HepG2 (cell line): ENCODE measurements at regions not wholly inside any gene's neighbourhood (a gene's known extent, or its start where the extent isn't known, plus 50 kb on each side); places are given as distances from the start of the nearest gene placed in this dataset.
"Not testable (repeated sequence)": the region's sequence is repeated elsewhere in the genome, so short reads cannot be mapped to it uniquely, and the experiment has no call there.

Source experiments
- ATAC-seq: fragments of 200-7000 bp; cut with Tn5 transposase; 3 replicates; pipeline ENCODE4 v1.9.1; 2020; ENCODE audit warnings: mild to moderate bottlenecking, moderate library complexity
- BruUV-seq: library from RNA; stranded (reverse); fragments of 400-500 nt; replicated peaks from 2 replicates; lab custom pipeline; 2021; lab: Mats Ljungman, UMichigan
- CTCF ChIA-PET: fragments of 300-600 bp; formaldehyde crosslinking; extraction: SDS; loops from one replicate; lab custom pipeline; 2021; ENCODE audit warnings: low total read pairs, inconsistent platforms, low intra/inter-chr PET ratio; lab: Yijun Ruan, JAX
- POLR2A ChIA-PET: fragments of 350-600 bp; sonication (Branson Sonifier 250); formaldehyde crosslinking; loops from one replicate; lab custom pipeline; 2020; ENCODE audit warnings: antibody characterized with exemption, inconsistent platforms; lab: Yijun Ruan, JAX
- DNase-seq: peaks from one replicate; pipeline ENCODE4 v3.0.0-alpha.2; 2015; ENCODE audit warnings: low spot score
- FAIRE-seq: peaks from 3 replicates; lab custom pipeline; 2011; peaks lifted over from hg19 to GRCh38; lab: Jason Lieb, UNC
- H2AFZ ChIP-seq: one replicate; pipeline ENCODE4 v1.6.1; 2011; ENCODE audit warnings: low read length, inconsistent platforms
- H3K27ac ChIP-seq: fragments of 300-600 bp; 3 replicates; pipeline ENCODE4 v1.8.0; 2011; ENCODE audit warnings: mixed run types, mild to moderate bottlenecking, mixed read lengths, low read length, inconsistent platforms; ENCODE audit not compliant: insufficient read depth; ENCODE audit errors: extremely low read length
- H3K27me3 ChIP-seq, 2 experiments: fragments of 200-600 bp in 1 of 2; 2 replicates in 1 of 2; 3 replicates in 1 of 2; pipeline versions ENCODE4 v1.6.0 to v1.8.0; 2011; ENCODE audit warnings: low read length in 2 of 2, mild to moderate bottlenecking in 2 of 2, moderate library complexity in 2 of 2, inconsistent platforms in 1 of 2; ENCODE audit not compliant: insufficient read depth in 2 of 2, control insufficient read depth in 1 of 2
- H3K36me3 ChIP-seq, 2 experiments: fragments of 200-600 bp in 1 of 2; replicated peaks in 1 of 2; 2 replicates in 1 of 2; 3 replicates in 1 of 2; pipeline versions ENCODE4 v1.5.1 to v1.8.0; 2011; ENCODE audit warnings: low read length in 2 of 2, inconsistent platforms in 1 of 2; ENCODE audit not compliant: insufficient read depth in 2 of 2, control insufficient read depth in 1 of 2
- H3K4me1 ChIP-seq: 2 replicates; pipeline ENCODE4 v1.5.1; 2012; ENCODE audit warnings: low read length, inconsistent platforms; ENCODE audit not compliant: insufficient read depth
- H3K4me2 ChIP-seq: 2 replicates; pipeline ENCODE4 v1.6.0; 2011; ENCODE audit warnings: low read depth, low read length, inconsistent platforms
- H3K4me3 ChIP-seq, 3 experiments: fragments of 200-600 bp in 1 of 3; sonication (generic), shearing (Covaris generic) in 1 of 3; replicated peaks in 1 of 3; 2 replicates each; pipeline ENCODE4 v1.5.1; 2011 to 2016; ENCODE audit warnings: low read length in 3 of 3, inconsistent platforms in 2 of 3, low read depth in 2 of 3, mild to moderate bottlenecking in 2 of 3, control low read depth in 1 of 3, mixed read lengths in 1 of 3; ENCODE audit not compliant: insufficient read depth in 1 of 3
- H3K79me2 ChIP-seq: one replicate; pipeline ENCODE4 v1.6.1; 2011; ENCODE audit warnings: low read length, inconsistent platforms; ENCODE audit not compliant: insufficient read depth
- H3K9ac ChIP-seq: 2 replicates; pipeline ENCODE4 v1.6.0; 2011; ENCODE audit warnings: mild to moderate bottlenecking, low read depth, low read length, inconsistent platforms; ENCODE audit not compliant: insufficient read depth
- H3K9me3 ChIP-seq: 2 replicates; pipeline ENCODE4 v1.5.1; 2012; ENCODE audit warnings: mild to moderate bottlenecking, low read length
- H4K20me1 ChIP-seq: 2 replicates; pipeline ENCODE4 v1.6.0; 2011; ENCODE audit warnings: inconsistent platforms, mild to moderate bottlenecking, low read length, moderate library complexity; ENCODE audit not compliant: insufficient read depth
- ATF2 ChIP-seq: sonication (generic); formaldehyde crosslinking; IDR thresholded peaks from 2 replicates; pipeline ENCODE4 v1.4.0; 2020; ENCODE audit warnings: missing genetic modification reagents
- BHLHE40 ChIP-seq: IDR thresholded peaks from 2 replicates; pipeline ENCODE4 v1.6.1; 2011; ENCODE audit warnings: low read length, improper control_type of control experiment
- CEBPB ChIP-seq: IDR thresholded peaks from 2 replicates; pipeline ENCODE4 v1.6.1; 2011; ENCODE audit warnings: low read depth, low read length, improper control_type of control experiment, borderline replicate concordance
- CEBPG ChIP-seq: IDR thresholded peaks from 2 replicates; pipeline ENCODE4 v1.6.1; 2016
- JUND ChIP-seq: sonication (generic); formaldehyde crosslinking; IDR thresholded peaks from 2 replicates; pipeline ENCODE4 v1.8.0; 2022; ENCODE audit warnings: mild to moderate bottlenecking, missing genetic modification reagents
- PITX1 ChIP-seq: sonication (generic); formaldehyde crosslinking; IDR thresholded peaks from 2 replicates; pipeline ENCODE4 v1.5.1; 2020; ENCODE audit warnings: mild to moderate bottlenecking, missing genetic modification reagents
- YEATS2 ChIP-seq: sonication (generic); formaldehyde crosslinking; IDR thresholded peaks from 2 replicates; pipeline ENCODE4 v1.4.0; 2020; ENCODE audit warnings: missing genetic modification reagents, borderline replicate concordance
- ZNF12 ChIP-seq: sonication (generic); formaldehyde crosslinking; IDR thresholded peaks from 2 replicates; pipeline ENCODE4 v1.5.0; 2020; ENCODE audit warnings: missing genetic modification reagents
- ZNF530 ChIP-seq: sonication (generic); formaldehyde crosslinking; IDR thresholded peaks from 2 replicates; pipeline ENCODE4 v1.5.0; 2020; ENCODE audit warnings: low read depth, mild to moderate bottlenecking, missing genetic modification reagents
- ZNF616 ChIP-seq: sonication (generic); formaldehyde crosslinking; IDR thresholded peaks from 2 replicates; pipeline ENCODE4 v1.5.0; 2020; ENCODE audit warnings: low read depth, mild to moderate bottlenecking, missing genetic modification reagents
- ZNF761 ChIP-seq: sonication (generic); formaldehyde crosslinking; conservative IDR thresholded peaks from 2 replicates; pipeline ENCODE4 v1.4.0; 2020; ENCODE audit warnings: mild to moderate bottlenecking, missing genetic modification reagents
- WGBS: methylation state at CpG from one replicate; pipeline ENCODE4 v1.1.6; 2017; ENCODE audit warnings: low lambda C conversion rate; 5-methylcytosine and 5-hydroxymethylcytosine counted together
- in situ Hi-C: cut with HindIII; loops from 2 replicates; pipeline ENCODE4 v1.10.0; 2017; ENCODE audit warnings: low pct_unique_long_range_greater_than_20kb; ENCODE audit not compliant: extremely low pct_ligation_motif_present
- intact Hi-C: fragments of 100-400 bp; cut with micrococcal nuclease; formaldehyde crosslinking; loops from one replicate; pipeline ENCODE4 v1.10.0; 2022; ENCODE audit not compliant: unreplicated experiment
- TF ChIP-seq, protein P1 (sequence below), 2 experiments: fragments of 450-650 bp in 1 of 2; sonication (generic) in 1 of 2; formaldehyde crosslinking; IDR thresholded peaks; 2 replicates each; pipeline versions ENCODE4 v1.5.0 to v1.8.0; 2020 to 2022; ENCODE audit warnings: mild to moderate bottlenecking in 1 of 2, missing genetic modification reagents in 1 of 2
- TF ChIP-seq, protein P2 (sequence below): sonication (generic); formaldehyde crosslinking; IDR thresholded peaks from 2 replicates; pipeline ENCODE4 v1.8.1; 2023; ENCODE audit warnings: mild to moderate bottlenecking, missing genetic modification reagents
- TF ChIP-seq, protein P3 (sequence below): sonication (generic); formaldehyde crosslinking; IDR thresholded peaks from 2 replicates; pipeline ENCODE4 v1.4.0; 2020; ENCODE audit warnings: mild to moderate bottlenecking, missing genetic modification reagents

- ATAC-seq, FAIRE-seq, intact Hi-C loops, CTCF ChIA-PET, H3K36me3 ChIP-seq, in situ Hi-C loops, H3K27me3 ChIP-seq, H3K4me2 ChIP-seq, H2AFZ ChIP-seq, H4K20me1 ChIP-seq, BruUV-seq, H3K27ac ChIP-seq, H3K9me3 ChIP-seq, DNase-seq, H3K4me3 ChIP-seq, H3K9ac ChIP-seq, H3K79me2 ChIP-seq: not testable (repeated sequence)
- peaks cover 16% of the 10 kb centered on the region for H3K4me1 ChIP-seq
- 85% methylated on average over 10 of the region's 10 CpGs for WGBS
- POLR2A ChIA-PET, result interaction anchor here (0.9 kb wide), 1 partner anchor 10 kb away, joined by 3 read pairs; no protein-coding TSS in a partner anchor
- TF ChIP-seq CEBPG, result 0 out of 2 replicates have a peak, but pooled peaks have one; percentile 26
- TF ChIP-seq, protein P1, sequence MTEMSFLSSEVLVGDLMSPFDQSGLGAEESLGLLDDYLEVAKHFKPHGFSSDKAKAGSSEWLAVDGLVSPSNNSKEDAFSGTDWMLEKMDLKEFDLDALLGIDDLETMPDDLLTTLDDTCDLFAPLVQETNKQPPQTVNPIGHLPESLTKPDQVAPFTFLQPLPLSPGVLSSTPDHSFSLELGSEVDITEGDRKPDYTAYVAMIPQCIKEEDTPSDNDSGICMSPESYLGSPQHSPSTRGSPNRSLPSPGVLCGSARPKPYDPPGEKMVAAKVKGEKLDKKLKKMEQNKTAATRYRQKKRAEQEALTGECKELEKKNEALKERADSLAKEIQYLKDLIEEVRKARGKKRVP (CRISPR knock-in tag; IDR thresholded peaks at IDR 0.05), result peak in 1 of 2 experiments; percentile 24; a peak in 1 of 4 replicates
- TF ChIP-seq CEBPB, result peak; percentile 20; the same call in 1 of the 2 replicates
Measured at GRCh38 chr2:186182366-186182765, 303.7 kb upstream of the ZC3H15 start.

DNA sequence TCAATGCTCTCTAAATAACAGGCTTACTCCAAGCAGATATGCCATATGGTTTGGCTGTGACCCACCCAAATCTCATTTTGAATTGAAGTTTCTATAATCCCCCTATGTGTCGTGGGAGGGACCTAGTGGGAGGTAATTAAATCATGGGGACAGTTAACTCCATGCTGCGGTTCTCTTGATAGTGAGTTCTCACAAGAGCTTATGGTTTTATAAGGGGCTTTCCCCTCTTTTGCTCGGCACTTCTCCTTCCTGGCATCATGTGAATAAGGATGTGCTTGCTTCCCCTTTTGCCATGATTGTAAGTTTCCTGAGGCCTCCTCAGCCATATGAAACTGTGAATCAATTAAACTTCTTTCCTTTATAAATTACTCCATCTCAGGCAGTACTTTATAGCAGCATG is 302.7 kb upstream of the ZC3H15 start:
- WGBS, result 73% methylated on average over 3 of the region's 3 CpGs
- Histone ChIP-seq H3K9ac (no peak overlapping the region), H3K27me3 (no peaks in the 10 kb centered on the region), H3K36me3 (no peaks in the 10 kb centered on the region), H3K79me2 (no peaks in the 10 kb centered on the region), H3K4me1 (peaks cover 16% of the 10 kb centered on the region), H3K27ac (no peak overlapping the region), H3K4me2 (no peak overlapping the region), H3K4me3 (no peak overlapping the region), H2AFZ (no peak overlapping the region), H4K20me1 (no peaks in the 10 kb centered on the region), H3K9me3 (no peaks in the 10 kb centered on the region)
- in situ Hi-C loops, result no loop called here
- intact Hi-C loops, result no loop called here
- ChIA-PET POLR2A (no interaction called here), CTCF (no interaction called here)
- TF ChIP-seq ATF2 (no peak), PITX1 (CRISPR knock-in tag) (no peak), ZNF616 (CRISPR knock-in tag) (no peak), ZNF12 (CRISPR knock-in tag) (no peak), BHLHE40 (no peak), JUND (CRISPR knock-in tag) (no peak), ZNF761 (CRISPR knock-in tag) (no peak), YEATS2 (CRISPR knock-in tag) (no peak), ZNF530 (CRISPR knock-in tag) (no peak)
- TF ChIP-seq, protein P2, sequence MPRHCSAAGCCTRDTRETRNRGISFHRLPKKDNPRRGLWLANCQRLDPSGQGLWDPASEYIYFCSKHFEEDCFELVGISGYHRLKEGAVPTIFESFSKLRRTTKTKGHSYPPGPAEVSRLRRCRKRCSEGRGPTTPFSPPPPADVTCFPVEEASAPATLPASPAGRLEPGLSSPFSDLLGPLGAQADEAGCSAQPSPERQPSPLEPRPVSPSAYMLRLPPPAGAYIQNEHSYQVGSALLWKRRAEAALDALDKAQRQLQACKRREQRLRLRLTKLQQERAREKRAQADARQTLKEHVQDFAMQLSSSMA (CRISPR knock-in tag), result no peak
- TF ChIP-seq, protein P3, sequence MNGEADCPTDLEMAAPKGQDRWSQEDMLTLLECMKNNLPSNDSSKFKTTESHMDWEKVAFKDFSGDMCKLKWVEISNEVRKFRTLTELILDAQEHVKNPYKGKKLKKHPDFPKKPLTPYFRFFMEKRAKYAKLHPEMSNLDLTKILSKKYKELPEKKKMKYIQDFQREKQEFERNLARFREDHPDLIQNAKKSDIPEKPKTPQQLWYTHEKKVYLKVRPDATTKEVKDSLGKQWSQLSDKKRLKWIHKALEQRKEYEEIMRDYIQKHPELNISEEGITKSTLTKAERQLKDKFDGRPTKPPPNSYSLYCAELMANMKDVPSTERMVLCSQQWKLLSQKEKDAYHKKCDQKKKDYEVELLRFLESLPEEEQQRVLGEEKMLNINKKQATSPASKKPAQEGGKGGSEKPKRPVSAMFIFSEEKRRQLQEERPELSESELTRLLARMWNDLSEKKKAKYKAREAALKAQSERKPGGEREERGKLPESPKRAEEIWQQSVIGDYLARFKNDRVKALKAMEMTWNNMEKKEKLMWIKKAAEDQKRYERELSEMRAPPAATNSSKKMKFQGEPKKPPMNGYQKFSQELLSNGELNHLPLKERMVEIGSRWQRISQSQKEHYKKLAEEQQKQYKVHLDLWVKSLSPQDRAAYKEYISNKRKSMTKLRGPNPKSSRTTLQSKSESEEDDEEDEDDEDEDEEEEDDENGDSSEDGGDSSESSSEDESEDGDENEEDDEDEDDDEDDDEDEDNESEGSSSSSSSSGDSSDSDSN, result no peak
- ATAC-seq, result no peak
- FAIRE-seq, result no peak
- DNase-seq, result no peak
- BruUV-seq, result no TSS peak
